HepG2 (cell line): ENCODE measurements at regions not wholly inside any gene's neighbourhood (a gene's known extent, or its start where the extent isn't known, plus 50 kb on each side); places are given as distances from the start of the nearest gene placed in this dataset.

Source experiments
- ATAC-seq: fragments of 200-7000 bp; cut with Tn5 transposase; 3 replicates; pipeline ENCODE4 v1.9.1; 2020; ENCODE audit warnings: mild to moderate bottlenecking, moderate library complexity
- BruUV-seq: library from RNA; stranded (reverse); fragments of 400-500 nt; replicated peaks from 2 replicates; lab custom pipeline; 2021; lab: Mats Ljungman, UMichigan
- CTCF ChIA-PET: fragments of 300-600 bp; formaldehyde crosslinking; extraction: SDS; loops from one replicate; lab custom pipeline; 2021; ENCODE audit warnings: low total read pairs, inconsistent platforms, low intra/inter-chr PET ratio; lab: Yijun Ruan, JAX
- POLR2A ChIA-PET: fragments of 350-600 bp; sonication (Branson Sonifier 250); formaldehyde crosslinking; loops from one replicate; lab custom pipeline; 2020; ENCODE audit warnings: antibody characterized with exemption, inconsistent platforms; lab: Yijun Ruan, JAX
- DNase-seq: peaks from one replicate; pipeline ENCODE4 v3.0.0-alpha.2; 2015; ENCODE audit warnings: low spot score
- FAIRE-seq: peaks from 3 replicates; lab custom pipeline; 2011; peaks lifted over from hg19 to GRCh38; lab: Jason Lieb, UNC
- H2AFZ ChIP-seq: one replicate; pipeline ENCODE4 v1.6.1; 2011; ENCODE audit warnings: low read length, inconsistent platforms
- H3K27ac ChIP-seq: fragments of 300-600 bp; 3 replicates; pipeline ENCODE4 v1.8.0; 2011; ENCODE audit warnings: mixed run types, mild to moderate bottlenecking, mixed read lengths, low read length, inconsistent platforms; ENCODE audit not compliant: insufficient read depth; ENCODE audit errors: extremely low read length
- H3K27me3 ChIP-seq, 2 experiments: fragments of 200-600 bp in 1 of 2; 2 replicates in 1 of 2; 3 replicates in 1 of 2; pipeline versions ENCODE4 v1.6.0 to v1.8.0; 2011; ENCODE audit warnings: low read length in 2 of 2, mild to moderate bottlenecking in 2 of 2, moderate library complexity in 2 of 2, inconsistent platforms in 1 of 2; ENCODE audit not compliant: insufficient read depth in 2 of 2, control insufficient read depth in 1 of 2
- H3K36me3 ChIP-seq, 2 experiments: fragments of 200-600 bp in 1 of 2; replicated peaks in 1 of 2; 2 replicates in 1 of 2; 3 replicates in 1 of 2; pipeline versions ENCODE4 v1.5.1 to v1.8.0; 2011; ENCODE audit warnings: low read length in 2 of 2, inconsistent platforms in 1 of 2; ENCODE audit not compliant: insufficient read depth in 2 of 2, control insufficient read depth in 1 of 2
- H3K4me1 ChIP-seq: 2 replicates; pipeline ENCODE4 v1.5.1; 2012; ENCODE audit warnings: low read length, inconsistent platforms; ENCODE audit not compliant: insufficient read depth
- H3K4me2 ChIP-seq: 2 replicates; pipeline ENCODE4 v1.6.0; 2011; ENCODE audit warnings: low read depth, low read length, inconsistent platforms
- H3K4me3 ChIP-seq, 3 experiments: fragments of 200-600 bp in 1 of 3; sonication (generic), shearing (Covaris generic) in 1 of 3; replicated peaks in 1 of 3; 2 replicates each; pipeline ENCODE4 v1.5.1; 2011 to 2016; ENCODE audit warnings: low read length in 3 of 3, inconsistent platforms in 2 of 3, low read depth in 2 of 3, mild to moderate bottlenecking in 2 of 3, control low read depth in 1 of 3, mixed read lengths in 1 of 3; ENCODE audit not compliant: insufficient read depth in 1 of 3
- H3K79me2 ChIP-seq: one replicate; pipeline ENCODE4 v1.6.1; 2011; ENCODE audit warnings: low read length, inconsistent platforms; ENCODE audit not compliant: insufficient read depth
- H3K9ac ChIP-seq: 2 replicates; pipeline ENCODE4 v1.6.0; 2011; ENCODE audit warnings: mild to moderate bottlenecking, low read depth, low read length, inconsistent platforms; ENCODE audit not compliant: insufficient read depth
- H3K9me3 ChIP-seq: 2 replicates; pipeline ENCODE4 v1.5.1; 2012; ENCODE audit warnings: mild to moderate bottlenecking, low read length
- H4K20me1 ChIP-seq: 2 replicates; pipeline ENCODE4 v1.6.0; 2011; ENCODE audit warnings: inconsistent platforms, mild to moderate bottlenecking, low read length, moderate library complexity; ENCODE audit not compliant: insufficient read depth
- EZH2 ChIP-seq: conservative IDR thresholded peaks from 2 replicates; pipeline ENCODE4 v1.6.1; 2012; ENCODE audit warnings: mild to moderate bottlenecking, low read depth, low read length, moderate library complexity
- IKZF1 ChIP-seq: fragments of 450-650 bp; IDR thresholded peaks from 2 replicates; pipeline ENCODE4 v1.7.1; 2016
- POGK ChIP-seq: sonication (generic); formaldehyde crosslinking; conservative IDR thresholded peaks from 2 replicates; pipeline ENCODE4 v1.8.0; 2022; ENCODE audit warnings: mild to moderate bottlenecking, moderate library complexity, missing genetic modification reagents
- SETDB1 ChIP-seq: sonication (generic); formaldehyde crosslinking; IDR thresholded peaks from 2 replicates; pipeline ENCODE4 v1.5.1; 2020; ENCODE audit warnings: missing genetic modification reagents, mild to moderate bottlenecking, borderline replicate concordance
- TCF12 ChIP-seq, 2 experiments: fragments of 450-650 bp in 1 of 2; sonication (generic) in 1 of 2; formaldehyde crosslinking in 1 of 2; IDR thresholded peaks; 2 replicates each; pipeline versions ENCODE4 v1.6.1 to v1.8.0; 2017 to 2022; ENCODE audit warnings: antibody characterized with exemption in 1 of 2, mild to moderate bottlenecking in 1 of 2, missing genetic modification reagents in 1 of 2, moderate library complexity in 1 of 2
- U2AF1 ChIP-seq: fragments of 200-400 bp; formaldehyde crosslinking; optimal IDR thresholded peaks from 2 replicates; pipeline ENCODE3; 2017; ENCODE audit warnings: mild to moderate bottlenecking, low read depth, low read length
- ZNF577 ChIP-seq: sonication (generic); formaldehyde crosslinking; IDR thresholded peaks from 2 replicates; pipeline ENCODE4 v1.4.0; 2020; ENCODE audit warnings: mild to moderate bottlenecking, low read depth, missing genetic modification reagents, borderline replicate concordance
- ZNF816 ChIP-seq: sonication (generic); formaldehyde crosslinking; IDR thresholded peaks from 2 replicates; pipeline ENCODE4 v1.8.0; 2022; ENCODE audit warnings: missing genetic modification reagents, mild to moderate bottlenecking, borderline replicate concordance
- WGBS: methylation state at CpG from one replicate; pipeline ENCODE4 v1.1.6; 2017; ENCODE audit warnings: low lambda C conversion rate; 5-methylcytosine and 5-hydroxymethylcytosine counted together
- in situ Hi-C: cut with HindIII; loops from 2 replicates; pipeline ENCODE4 v1.10.0; 2017; ENCODE audit warnings: low pct_unique_long_range_greater_than_20kb; ENCODE audit not compliant: extremely low pct_ligation_motif_present
- intact Hi-C: fragments of 100-400 bp; cut with micrococcal nuclease; formaldehyde crosslinking; loops from one replicate; pipeline ENCODE4 v1.10.0; 2022; ENCODE audit not compliant: unreplicated experiment

DNA sequence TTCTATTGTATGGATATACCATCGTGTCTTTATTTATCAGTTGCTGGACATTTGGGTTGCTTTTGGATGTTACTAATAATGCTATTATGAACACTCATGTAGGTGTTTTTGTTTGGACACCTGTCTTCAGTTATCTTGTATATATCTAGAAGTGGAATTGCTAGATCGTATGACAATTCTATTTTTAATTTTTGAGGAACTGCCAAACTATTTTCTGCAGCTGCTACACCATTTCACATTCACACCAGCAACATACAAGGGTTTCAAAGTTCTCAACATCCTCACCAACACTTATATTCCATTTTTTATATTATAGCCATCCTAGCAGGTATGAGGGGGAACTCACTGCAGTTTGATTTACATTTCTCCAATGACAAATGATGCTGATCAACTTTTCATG lies 324.6 kb downstream of the CAAP1 start (continued):
- TF ChIP-seq IKZF1: no peak
- TF ChIP-seq POGK: no peak
- TF ChIP-seq TCF12 (IDR thresholded peaks at IDR 0.05): no peak
- no peak for TF ChIP-seq TCF12 (CRISPR knock-in tag; IDR thresholded peaks at IDR 0.05)

GRCh38 chr9:26566141-26566540 lies 326.5 kb downstream of the CAAP1 start:
- in situ Hi-C loops: no loop called here
- TF ChIP-seq SETDB1 (CRISPR knock-in tag) (no peak), EZH2 (no peak), ZNF816 (CRISPR knock-in tag) (no peak), U2AF1 (no peak), ZNF577 (CRISPR knock-in tag) (no peak)
- BruUV-seq: no TSS peak
- Histone ChIP-seq H3K9ac (no peak overlapping the region), H3K9me3 (no peaks in the 10 kb centered on the region), H3K4me1 (peaks cover 7% of the 10 kb centered on the region), H3K79me2 (no peaks in the 10 kb centered on the region), H3K4me2 (no peak overlapping the region), H4K20me1 (no peaks in the 10 kb centered on the region), H3K27me3 (no peaks in the 10 kb centered on the region), H3K36me3 (no peaks in the 10 kb centered on the region), H3K4me3 (no peak overlapping the region), H2AFZ (no peak overlapping the region), H3K27ac (no peak overlapping the region)
- ATAC-seq (no peak), FAIRE-seq (no peak), DNase-seq (no peak)
- WGBS: 0% methylated on average over 1 of the region's 1 CpG
- POLR2A ChIA-PET: no interaction called here
- CTCF ChIA-PET: no interaction called here
- intact Hi-C loops: no loop called here
